ENCODE measurements at regions not wholly inside any gene's neighbourhood (a gene's known extent, or its start where the extent isn't known, plus 50 kb on each side); places are given as distances from the start of the nearest gene placed in this dataset.
"Not testable (repeated sequence)": the region's sequence is repeated elsewhere in the genome, so short reads cannot be mapped to it uniquely, and the experiment has no call there.

DNA sequence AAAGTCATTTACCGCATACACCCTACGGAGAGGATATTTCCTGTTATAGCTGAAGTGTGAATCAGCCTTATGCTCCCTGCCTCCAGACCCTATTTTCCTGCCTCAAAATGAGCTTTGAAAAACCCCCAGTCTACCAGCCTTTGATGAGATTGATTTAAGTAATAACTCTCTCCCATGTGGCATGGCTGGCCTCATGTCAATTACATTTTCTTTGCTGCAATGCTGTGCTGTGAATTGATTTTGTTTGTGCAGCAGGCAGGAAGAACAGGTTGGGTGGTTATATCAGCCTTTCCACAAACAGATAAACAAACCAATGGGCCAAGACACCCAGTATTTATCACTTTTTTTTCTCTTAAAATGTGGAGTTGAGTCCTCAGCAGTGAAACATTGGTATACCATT is 1105.5 kb upstream of the TMEM132C start:
- no peak for FAIRE-seq

DNA sequence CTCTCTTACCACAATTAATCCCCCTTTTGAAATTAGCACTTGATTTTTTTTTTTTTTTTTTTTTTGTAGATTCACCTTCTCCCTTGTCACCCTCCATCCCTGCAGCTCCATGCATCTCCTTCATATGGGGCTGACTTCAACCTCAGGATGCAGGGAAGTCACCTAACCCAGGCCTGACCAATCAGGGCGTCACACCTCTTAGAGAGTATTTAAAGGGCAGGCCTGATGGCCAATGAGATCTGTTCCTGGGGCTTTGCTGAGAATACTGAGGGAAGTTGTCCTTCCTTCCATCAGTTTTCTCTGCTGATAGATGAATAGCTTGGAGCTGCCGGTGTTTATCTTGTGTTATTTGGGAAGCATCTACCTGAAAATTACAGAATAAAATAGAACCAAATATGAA is 1104.7 kb upstream of the TMEM132C start:
- FAIRE-seq = no peak

DNA sequence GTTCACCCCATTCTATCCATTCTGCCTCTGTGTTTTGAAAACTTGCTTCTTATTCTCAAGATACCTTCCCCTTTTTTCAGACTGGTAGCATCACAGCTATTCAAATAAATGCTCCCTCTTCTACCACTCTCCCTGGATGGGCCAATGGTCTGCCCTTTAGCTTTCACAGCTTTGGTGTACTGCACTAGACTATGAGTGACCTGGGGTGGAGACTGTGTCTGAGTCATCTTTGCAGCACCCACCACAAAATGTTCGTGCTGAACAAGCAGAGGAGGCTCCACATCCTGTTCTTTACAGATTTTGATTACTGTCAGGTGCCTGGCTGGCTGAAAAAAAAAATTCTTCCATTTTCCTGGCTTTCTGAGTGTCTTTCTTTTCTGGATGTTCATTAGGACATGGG is 1104.1 kb upstream of the TMEM132C start:
- FAIRE-seq = no peak

DNA sequence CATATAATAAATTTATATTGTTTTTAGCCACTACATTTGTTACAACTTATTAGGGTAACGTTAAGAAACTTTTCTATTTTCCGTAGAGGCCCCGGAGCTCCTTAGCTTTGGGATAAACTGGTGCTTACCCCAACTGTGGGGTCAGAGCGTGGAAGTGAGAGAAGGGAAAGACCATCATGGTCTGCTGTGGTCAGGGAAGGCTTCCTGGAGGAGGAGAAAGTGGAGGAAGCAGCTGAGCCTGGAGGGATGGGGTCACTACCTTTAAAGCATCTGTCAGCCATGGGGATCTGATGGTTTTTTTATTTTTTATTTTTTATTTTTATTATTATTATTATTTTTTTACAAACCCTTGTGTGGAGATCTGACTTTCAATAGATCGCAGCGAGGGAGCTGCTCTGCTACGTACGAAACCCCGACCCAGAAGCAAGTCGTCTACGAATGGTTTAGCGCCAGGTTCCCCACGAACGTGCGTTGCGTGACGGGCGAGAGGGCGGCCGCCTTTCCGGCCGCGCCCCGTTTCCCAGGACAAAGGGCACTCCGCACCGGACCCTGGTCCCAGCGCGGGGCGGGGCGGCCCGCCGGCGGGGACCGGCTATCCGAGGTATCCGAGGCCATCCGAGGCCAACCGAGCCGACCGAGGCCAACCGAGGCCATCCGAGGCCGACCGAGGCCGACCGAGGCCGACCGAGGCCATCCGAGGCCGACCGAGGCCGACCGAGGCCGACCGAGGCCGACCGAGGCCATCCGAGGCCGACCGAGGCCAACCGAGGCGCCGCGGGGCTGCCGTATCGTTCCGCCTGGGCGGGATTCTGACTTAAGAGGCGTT is 1101.2 kb upstream of the TMEM132C start:
- no peak for FAIRE-seq

DNA sequence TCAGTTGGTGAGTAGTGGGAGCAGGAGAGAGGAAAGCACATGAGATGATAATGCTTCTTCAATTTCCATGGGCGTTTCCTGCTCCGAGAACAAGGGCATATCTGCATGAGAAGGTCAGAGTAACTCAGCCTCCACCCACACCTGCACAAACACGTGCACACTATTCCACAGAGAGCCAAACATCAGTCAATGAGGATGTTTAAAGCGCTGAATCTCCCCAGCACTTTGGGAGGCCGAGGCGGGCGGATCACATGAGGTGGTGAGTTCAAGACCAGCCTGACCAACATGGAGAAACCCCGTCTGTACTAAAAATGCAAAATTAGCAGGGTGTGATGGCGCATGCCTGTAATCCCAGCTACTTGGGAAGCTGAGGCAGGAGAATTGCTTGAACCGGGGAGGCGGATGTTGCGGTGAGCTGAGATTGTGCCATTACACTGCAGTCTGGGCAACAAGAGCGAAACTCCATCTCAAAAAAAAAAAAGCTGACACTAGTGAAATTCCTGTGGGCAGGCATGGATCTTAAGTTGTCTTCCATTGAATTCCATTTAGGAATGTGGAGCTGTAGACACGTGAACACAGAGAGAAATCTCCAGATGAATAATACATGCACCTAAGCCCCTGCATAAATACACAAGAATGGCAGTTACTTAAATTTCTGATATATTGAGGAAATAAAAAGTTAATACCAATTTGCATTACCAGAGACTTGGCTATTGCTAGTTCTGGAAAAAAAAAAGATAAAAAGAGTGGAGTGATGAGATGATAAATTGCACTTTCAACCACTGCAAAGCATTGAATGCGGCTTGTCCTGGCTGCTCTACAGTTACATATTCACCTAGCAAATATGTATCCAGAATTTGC is 1097.4 kb upstream of the TMEM132C start:
- FAIRE-seq = no peak

DNA sequence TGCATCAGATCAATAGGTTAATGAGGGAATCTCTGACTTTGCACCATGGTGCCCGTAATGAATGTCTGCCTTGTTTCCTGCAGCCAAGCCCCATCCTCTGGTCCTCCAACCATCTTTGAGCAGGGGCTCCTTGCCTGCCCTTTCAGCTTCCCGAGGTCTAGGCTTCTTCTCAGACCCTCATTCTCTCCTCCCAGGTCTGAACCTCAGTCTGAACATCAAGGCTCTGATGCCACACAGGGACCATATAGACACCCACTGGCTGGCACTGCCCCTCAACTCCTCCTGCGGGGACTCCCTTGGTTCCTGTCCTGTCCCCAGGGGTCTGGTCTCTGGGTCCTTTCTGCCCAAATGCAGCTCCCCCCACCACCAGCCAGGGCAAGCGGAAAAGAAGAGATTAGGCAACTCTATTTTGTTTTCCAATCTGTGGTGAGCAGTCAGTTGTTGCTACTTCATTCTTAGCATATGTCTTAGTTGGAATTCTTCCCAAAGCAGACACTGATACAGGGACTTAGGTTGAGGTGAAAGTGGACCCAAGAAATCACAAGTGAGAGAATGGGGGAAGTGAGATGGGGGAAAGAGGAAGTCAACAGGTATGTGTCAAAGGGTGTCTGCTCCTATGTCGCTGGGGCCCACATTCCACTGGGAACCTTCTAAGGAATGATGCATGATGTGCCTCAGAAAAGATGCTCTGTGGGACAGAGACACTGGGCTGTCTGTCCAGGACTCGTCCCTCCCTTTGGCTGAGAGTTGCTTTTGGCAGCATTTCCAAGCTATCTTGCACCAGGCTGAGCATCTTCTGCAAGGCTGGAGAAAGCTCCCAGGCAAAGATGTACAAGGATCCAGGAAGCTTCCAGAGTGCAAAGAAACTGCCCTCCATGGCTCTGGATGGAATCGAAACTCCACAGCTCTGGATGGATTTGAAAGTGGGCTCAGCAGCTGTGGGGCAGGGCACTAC is 1096.5 kb upstream of the TMEM132C start:
- no peak for FAIRE-seq

DNA sequence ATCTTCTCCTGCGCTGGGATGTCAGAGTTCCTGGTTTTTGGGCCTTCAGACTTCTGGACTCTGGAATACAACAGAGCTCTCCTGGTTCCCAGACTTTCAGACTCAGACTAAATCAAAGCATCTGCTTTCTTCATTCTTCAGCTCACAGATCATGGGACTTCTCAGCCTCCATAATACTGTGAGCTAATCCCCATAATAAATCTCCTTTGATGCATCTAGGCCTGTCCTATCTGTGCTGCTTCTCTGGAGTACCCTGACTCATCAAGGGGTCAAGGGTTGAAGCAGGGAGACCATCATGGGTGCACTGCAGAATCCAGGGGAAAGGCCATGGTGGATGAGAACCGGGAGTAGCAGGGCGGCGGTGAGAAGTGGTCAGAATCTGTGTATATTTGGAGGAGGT is 1094.1 kb upstream of the TMEM132C start:
- no peak for FAIRE-seq

DNA sequence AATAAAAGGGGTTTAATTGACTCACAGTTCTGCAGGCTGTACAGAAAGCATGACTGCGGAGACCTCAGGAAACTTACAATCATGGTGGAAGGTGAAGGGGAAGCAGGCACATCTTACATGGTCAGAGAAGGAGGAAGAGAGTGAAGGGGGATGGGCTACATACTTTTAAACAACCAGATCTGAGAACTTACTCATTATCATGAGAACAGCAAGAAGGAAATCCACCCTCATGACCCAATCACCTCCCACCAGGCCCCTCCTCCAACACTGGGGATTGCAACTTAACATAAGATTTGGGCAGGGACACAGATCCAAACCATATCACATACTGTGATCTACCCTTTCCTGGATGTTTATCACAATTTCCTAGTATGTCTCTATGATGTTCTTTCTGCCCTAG is 1093.0 kb upstream of the TMEM132C start:
- not testable (repeated sequence) for FAIRE-seq

DNA sequence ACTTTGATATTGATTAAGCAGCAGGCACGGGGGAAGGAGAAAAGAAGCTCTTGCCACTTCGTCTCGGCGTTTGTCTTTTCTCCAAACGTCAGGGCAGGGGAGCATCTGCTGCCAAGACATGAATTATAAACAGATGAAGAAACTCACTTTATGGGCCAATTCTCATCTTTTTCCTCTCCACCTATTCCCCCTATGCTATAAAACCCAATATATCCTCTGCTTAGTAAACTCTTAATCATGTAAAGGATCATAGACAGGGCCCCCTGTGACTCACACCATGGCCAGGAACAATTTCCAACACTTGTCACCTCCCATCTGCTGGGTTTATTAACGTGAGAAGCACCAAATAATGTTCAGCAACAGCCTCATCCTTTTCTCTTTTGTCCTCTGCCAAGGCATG is 1092.1 kb upstream of the TMEM132C start:
- FAIRE-seq = no peak

DNA sequence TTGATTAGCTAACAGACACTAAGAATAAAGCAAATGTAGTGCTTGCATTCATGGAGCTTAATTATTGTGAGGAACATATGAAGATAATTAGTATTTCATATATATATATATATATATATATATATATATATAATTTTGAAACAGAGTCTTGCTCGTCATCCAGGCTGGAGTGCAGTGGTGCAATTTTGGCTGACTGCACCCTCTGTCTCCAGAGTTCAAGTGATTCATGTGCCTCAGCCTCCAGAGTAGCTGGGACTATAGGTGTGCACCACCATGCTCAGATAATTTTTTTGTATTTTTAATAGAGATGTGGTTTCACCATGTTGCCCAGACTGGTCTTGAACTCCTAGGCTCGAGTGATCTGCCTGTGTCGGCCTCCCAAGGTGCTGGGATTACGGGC is 1091.6 kb upstream of the TMEM132C start:
- FAIRE-seq = no peak

DNA sequence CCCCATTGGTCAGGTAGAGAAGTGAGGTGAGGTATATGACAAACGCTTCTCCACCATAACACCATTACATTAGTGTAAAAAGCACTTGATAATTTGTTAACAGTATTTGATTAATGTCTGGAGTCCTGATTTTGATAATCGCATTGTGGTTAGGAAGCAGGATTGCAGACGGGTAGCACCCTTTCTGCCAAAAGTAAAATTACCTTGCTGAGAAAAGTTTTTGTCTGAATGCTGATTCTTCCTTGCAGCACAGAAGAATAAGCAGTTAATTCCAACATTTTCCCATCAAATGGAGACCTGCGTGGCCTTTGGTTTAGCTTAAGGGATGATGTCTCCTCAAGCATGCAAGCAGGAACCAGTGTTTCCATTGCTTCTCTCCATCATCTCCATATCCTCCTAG is 1090.2 kb upstream of the TMEM132C start:
- no peak for FAIRE-seq

DNA sequence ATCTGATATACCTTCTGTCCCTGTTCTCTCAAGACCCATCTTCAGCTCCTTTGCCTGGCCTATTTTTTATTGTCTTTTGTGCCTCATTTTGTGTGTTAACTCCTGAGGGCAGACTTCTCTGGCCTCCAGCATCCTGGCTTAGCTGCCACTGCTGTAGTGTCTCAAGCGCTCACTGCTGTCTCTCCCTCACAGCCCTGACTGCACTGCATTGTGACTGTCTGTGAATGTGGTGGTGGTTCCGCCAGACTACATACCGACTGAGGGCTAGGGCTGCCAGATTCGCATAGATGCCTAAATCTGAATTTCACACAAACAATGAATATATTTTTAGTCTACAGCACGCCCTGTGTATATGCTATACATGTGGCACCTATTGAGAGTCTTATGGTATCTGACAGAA is 1088.9 kb upstream of the TMEM132C start:
- FAIRE-seq = no peak

DNA sequence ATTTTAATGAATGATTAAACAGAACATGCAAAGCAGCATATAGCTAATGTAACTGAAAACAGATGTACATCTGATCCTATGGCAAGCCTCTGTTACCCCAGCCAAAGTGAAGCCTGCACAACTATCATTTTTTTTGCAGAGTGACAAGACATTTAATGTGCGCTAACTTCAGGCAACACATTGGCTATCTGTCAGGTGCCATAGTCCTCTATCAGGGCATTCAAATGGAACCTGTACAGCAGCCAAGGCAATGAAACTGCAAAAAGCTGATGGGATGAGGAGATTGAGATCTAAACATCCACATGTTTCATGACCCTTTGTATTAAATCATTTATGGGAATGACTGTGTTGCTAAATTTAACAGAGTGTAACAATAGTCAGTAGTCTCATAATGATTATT is 1088.5 kb upstream of the TMEM132C start:
- no peak for FAIRE-seq

DNA sequence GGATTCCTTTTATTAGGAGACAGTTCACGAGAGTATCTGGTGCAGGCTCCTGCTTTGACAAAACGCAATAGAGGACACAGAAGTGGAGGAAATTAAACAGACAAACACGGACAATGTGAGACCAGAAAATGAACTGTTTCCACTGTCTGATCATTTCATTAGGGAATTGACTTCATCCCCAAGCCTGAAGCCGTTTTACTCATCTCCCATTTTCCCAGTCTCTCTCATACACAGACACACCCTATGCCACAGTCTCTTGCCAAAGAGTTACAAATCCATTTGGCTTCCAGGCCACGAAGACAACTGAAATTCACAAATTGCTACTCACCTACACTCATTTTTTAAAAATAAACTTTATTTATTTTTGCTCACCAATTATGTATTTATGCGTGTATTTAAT is 1087.8 kb upstream of the TMEM132C start:
- no peak for FAIRE-seq

DNA sequence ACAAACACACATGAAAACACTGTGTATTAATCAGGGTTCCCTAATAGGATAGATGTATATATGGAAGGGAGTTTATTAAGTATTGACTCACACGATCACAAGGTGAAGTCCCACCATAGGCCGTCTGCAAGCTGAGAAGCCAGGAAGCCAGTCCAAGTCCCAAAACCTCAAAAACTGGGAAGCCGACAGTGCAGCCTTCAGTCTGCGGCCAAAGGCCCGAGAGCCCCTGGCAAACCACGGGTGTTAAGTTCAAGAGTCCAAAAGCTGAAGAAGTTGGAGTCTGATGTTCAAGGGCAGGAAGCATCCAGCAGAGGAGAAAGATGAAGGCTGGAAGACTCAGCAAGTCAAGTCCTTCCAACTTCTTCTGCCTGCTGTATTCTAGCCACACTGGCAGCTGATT is 1085.0 kb upstream of the TMEM132C start:
- no peak for FAIRE-seq

DNA sequence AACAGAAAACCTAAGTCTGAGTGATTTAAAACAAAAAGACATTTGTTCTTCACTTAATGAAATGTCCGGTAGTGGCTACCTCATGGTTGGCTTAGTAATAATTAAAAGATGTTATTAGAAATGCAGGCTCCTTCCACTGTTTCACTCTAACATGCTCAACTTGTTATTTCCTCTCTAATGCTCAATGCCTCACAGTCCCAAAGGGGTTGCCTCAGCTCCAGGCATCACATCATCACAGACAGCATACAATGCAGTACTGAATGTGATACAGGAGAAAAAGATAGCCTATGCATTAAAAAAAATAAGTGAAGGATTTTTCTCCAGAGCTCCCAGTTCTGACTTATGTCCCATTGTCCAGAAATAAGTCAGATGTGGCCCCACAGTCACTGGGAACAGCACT is 1077.0 kb upstream of the TMEM132C start:
- no peak for FAIRE-seq

DNA sequence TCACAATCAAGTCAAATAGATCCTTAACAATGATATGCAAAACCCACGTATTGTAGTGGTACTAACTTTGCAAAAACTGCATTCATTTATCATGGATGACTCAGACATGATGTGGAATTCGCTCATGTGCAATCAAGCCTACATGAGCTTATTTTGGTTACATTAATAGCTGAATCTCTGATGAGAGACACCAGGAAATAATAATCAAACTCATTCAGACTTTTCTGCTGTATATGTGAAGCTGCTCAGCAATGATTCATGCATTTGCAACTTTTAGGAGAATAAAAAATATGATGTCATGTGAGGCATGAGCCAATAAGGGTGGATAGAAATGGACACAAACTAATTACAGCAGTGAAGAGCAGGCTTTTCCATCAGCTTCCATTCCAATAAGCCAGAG is 1075.8 kb upstream of the TMEM132C start:
- no peak for FAIRE-seq

DNA sequence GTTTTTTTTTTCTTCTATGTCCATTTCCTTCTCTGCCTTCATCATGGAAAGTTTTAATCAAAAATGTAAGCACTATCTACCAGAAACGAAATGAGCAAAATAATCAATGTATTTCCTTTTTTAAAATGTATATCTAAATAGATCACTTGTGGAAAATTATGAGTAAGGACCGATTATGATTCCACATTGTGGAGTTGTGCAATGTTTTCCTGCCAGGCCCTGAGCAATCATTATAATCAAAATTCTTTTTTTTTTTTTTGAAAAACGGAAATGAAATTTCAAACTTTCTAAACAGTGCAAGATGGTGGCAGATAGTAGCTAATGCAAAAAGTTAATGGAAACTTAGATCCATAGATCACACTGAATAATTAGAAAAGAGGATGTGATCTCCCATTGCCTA is 1074.6 kb upstream of the TMEM132C start:
- no peak for FAIRE-seq

DNA sequence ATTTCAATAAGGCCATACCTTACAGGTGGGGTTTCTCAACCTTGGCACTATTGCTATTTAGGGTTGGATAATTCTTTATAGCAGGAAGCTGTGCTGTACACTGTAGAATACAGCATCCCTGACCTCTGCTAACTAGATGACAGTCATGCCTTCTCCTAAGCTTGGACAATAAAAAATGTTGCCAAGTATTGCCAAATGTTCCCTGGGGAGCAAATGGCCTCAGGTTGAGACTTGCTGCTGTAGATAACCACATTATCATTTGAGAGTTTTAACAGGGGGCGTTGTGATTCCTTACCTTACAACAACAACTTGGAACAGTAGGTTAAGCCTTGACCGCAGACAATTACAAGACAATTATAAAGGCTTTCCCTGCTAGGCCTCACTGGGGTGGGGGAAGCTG is 1073.6 kb upstream of the TMEM132C start:
- no peak for FAIRE-seq

DNA sequence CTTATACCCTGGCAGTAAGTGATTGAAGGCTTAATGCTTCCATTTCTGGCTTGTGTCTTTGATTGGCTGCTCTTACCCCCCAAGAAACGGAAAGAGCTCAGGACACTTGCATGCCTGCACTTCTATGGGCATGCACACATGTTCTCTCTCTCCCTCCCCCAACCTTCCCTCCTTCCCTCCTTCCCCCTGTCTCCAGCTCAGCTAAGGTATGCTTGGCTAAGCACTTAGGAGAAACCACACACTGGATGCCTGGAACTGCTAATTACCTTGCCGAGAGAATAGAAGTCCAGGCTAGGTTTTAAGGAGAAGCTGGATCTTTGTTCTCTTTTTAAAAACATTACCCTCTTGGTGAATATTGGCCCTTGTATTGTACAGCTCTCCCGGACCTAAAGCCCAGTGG is 1072.8 kb upstream of the TMEM132C start:
- no peak for FAIRE-seq

DNA sequence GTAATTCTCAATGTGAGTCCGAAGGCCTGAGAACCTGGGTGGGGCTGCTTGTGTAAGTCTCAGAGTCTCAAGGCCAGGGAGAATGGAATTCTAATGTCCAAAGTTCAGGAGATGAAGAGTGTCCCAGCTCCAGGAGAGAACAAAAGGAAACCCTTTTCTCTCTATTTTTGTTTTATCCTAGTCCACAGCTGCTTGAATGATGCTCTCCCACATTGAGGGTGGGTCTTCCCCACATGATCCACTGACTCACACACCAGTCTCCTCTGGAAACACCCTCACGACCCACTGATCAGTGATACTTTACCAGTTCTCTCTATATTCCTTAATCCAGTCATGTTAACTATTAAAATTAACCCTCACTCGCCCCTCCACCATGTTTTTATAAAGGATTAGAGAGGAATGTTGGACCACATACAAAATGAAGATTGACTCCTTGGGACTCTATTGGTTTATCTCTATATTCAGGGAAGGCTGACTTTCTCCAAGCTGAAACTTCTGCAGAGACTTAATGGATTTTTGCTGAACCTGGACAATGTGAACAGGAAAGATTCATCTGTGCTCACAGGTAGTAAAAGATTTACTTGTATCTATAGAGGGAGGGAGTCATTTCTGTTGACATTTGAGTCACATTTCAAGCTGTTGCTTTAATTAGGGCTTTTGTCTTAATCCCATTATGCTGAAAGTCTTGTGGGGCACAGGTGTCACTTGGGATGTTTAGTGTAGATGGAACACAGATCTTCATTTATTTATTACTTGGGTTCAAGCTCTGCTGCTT is 1061.0 kb upstream of the TMEM132C start:
- no peak for FAIRE-seq

DNA sequence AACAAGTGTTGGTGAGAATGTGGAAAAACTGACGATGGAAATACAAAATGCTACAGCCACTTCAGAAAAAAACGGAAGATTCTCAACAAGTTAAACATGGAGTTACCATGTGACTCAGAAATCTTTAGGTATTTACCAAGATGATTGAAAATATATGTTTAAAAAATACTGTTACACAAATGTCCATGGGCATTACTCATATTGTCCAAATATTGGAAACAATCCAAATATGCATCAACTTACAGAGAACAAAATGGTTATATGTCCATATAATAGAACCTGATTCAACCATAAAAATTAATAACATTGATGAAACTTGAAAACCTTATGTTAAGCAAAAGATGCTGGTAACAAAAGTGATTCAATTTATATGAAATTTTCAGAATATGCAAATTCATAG is 1057.7 kb upstream of the TMEM132C start:
- no peak for FAIRE-seq
